GM19324 (cell line): ENCODE measurements at regions not wholly inside any gene's neighbourhood (a gene's known extent, or its start where the extent isn't known, plus 50 kb on each side); places are given as distances from the start of the nearest gene placed in this dataset.
"Not testable (repeated sequence)": the region's sequence is repeated elsewhere in the genome, so short reads cannot be mapped to it uniquely, and the experiment has no call there.

Source experiments
- ATAC-seq: cut with Tn5 transposase; IDR thresholded peaks from one replicate; pipeline ENCODE4 v1.9.1; 2021; ENCODE audit warnings: mild to moderate bottlenecking, moderate library complexity; ENCODE audit not compliant: unreplicated experiment, low FRiP score

- no peak for ATAC-seq
These were observed 223.1 kb downstream of the RNF144A start for GRCh38 chr2:7140306-7140705.

GRCh38 chr2:7145707-7146106 lies 228.5 kb downstream of the RNF144A start:
- no peak for ATAC-seq

DNA sequence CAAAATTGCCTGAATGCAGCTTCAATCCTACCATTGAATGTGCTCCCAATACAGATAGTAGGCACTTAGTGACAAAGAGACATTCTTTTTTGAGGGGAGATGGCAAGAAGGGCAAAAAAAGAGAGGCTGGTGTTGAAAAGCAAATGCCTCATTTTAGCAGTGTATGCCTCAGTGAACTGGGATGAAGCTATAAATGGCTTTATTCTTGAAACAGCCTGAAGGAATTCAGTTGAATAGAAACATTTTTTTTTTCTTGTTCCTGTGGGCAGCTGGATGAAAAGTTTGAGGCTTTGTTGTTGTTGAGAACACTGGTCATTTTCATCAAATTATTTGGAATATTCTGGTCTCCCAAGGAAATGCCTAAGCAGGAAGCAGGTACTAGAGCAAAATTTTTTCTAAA lies 228.9 kb downstream of the RNF144A start:
- ATAC-seq: no peak

DNA sequence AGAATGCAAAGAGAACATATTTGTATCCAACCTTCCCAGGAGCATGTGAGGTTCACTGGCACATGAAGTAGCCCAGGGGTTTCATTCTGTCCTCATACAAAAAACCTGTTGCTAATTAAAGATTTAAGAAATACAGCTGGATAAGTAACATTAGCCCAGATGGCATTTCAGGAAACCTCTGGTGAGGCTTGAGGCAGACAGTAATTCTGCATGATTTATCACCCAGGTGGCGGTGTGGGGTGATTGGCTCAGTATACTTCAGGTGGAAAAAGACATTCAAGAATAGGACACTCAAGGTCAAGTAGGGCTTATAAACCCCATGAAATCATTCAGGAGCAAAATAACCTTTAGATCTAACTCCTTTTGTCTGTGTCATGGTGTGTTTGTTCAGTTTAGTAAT lies 237.4 kb downstream of the RNF144A start:
- no peak for ATAC-seq

DNA sequence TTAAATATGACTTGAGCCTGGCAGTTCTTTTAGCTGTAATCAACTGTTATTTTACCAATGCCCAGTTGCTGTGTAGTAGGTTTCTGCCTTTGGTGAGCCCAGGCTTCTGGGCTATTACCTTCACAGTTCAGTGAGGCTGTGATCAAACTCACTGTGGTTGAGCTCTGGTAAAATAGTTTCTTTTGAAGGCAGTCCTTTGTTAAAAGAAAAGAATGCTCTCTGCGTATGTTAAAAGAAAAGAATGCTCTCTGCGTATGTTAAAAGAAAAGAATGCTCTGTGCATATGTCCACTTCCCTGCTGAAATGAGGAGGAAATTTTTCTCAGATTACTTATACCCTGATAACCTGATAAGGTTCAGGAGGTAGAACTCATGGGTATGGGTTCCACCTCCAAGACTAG lies 244.3 kb downstream of the RNF144A start:
- ATAC-seq: no peak

GRCh38 chr2:7165736-7166135 lies 248.5 kb downstream of the RNF144A start:
- ATAC-seq: no peak

GRCh38 chr2:7167801-7168411 lies 250.7 kb downstream of the RNF144A start:
- ATAC-seq: no peak

DNA sequence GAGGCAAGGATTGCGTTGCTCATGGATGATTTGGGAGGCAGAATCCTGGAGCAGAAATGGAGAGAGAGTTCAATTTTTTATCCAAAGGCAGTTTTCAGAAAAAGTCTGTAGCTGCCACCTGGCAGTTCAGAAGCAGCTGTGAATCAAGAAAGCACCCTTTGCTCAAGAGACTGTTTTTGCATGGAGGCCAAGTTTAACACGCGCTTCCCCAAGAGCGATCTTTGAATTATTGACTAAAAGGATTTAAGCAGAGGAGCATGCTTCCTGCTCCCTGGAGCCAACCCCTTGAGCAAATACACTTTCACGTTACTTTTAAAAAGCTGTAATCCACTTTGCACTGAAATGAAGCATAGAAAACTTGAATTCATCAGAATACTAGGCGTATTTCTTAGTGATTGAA lies 252.4 kb downstream of the RNF144A start:
- no peak for ATAC-seq

GRCh38 chr2:7178996-7179395 lies 261.8 kb downstream of the RNF144A start:
- not testable (repeated sequence) for ATAC-seq

GRCh38 chr2:7180638-7181370 lies 263.6 kb downstream of the RNF144A start:
- ATAC-seq: no peak

- no peak for ATAC-seq
These were observed 265.3 kb downstream of the RNF144A start for GRCh38 chr2:7182525-7182924.

- no peak for ATAC-seq
These were observed 271.9 kb downstream of the RNF144A start for GRCh38 chr2:7189106-7189505.

GRCh38 chr2:7190587-7191324 lies 273.5 kb downstream of the RNF144A start:
- no peak for ATAC-seq

- no peak for ATAC-seq
These were observed 274.7 kb downstream of the RNF144A start for GRCh38 chr2:7191932-7192331.

DNA sequence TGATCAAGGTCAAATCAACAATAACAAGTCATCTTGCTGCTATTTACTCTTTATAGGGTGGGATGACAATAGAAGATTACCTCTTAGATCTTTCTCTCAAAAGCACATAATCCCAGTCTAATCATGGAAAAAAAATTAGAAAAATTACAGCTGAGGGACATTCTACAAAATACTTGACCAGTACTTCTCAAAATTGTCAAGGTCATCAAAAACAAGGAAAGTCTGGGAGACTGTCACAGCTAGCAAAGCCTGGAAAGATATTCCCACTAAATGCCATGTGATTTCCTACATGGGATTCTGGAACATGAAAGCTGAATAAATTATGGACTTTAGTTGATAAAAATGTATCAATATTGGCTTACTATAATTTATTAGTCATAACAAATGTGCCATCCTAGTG lies 276.2 kb downstream of the RNF144A start:
- no peak for ATAC-seq

DNA sequence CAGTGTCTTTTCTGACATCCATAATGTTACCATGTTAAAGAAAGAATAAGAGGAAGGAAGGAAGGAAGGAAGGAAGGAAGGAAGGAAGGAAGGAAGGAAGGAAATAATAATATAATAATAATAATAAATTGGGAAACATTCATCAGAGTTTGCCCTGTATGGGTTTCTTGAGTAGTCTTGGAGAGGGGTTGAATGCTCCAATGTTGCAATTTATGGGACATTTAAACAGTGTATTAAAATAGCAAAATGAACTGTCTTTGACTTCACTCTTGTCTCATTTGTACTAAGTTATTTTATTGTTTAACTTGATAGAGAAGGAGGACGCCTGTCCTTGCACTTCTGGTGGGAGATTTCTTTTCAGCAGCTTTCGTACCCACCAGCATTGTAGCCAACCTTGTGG lies 277.7 kb downstream of the RNF144A start:
- no peak for ATAC-seq

DNA sequence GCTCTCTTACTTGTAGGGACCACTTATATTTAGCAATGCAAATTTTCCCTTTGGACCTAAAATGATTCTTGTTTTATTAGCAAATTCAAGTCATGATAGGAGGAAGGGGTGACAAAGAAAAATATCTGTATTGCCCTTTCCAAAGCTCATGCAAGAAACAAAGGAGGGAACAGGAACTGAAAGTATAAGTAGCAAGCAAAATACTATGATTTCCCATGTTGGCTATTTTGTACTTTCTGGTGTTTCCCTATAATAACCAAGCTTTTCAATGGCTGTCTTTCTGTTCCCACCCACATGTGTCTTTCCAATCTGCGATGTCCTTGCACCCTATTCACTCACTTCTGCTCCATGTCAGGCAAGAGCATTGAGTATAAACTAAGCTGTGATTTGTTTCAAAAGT lies 279.7 kb downstream of the RNF144A start:
- no peak for ATAC-seq

GRCh38 chr2:7201851-7202250 lies 284.6 kb downstream of the RNF144A start:
- ATAC-seq: no peak

- ATAC-seq: no peak
These were observed 285.9 kb downstream of the RNF144A start for GRCh38 chr2:7203056-7203467.

DNA sequence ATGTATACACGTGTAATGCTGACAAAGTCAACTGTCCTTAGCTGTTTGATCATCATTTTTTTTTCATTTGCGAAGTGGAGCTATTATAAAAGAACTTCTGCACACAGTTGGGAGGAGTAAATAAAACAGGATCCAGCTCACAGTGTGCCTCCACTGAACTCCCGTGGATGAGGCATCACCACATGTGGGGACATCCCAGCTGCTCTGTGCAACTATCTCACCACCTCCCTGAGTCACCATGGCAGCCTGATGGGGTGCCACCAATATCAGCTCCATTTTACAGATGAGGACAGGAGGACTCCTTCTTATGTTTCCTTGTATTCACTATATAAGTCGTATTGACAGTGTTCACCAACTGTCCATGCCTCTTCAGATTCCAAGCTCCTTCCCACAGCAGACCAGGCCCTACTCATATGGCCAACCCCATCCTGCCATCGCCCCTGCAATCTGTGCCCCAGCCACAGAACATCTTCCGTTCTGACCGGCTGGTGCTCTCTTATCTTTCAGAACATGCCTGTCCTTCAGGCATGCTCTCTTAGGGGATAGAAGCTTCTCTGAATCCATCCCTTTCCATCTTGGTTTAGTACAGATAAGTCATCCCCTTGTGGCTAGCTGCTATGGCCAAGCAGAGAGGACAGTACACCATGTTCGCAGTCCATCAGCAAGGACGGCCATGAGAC lies 288.1 kb downstream of the RNF144A start:
- ATAC-seq: no peak
